ENCODE measurements at regions not wholly inside any gene's neighbourhood (a gene's known extent, or its start where the extent isn't known, plus 50 kb on each side); places are given as distances from the start of the nearest gene placed in this dataset.
"Not testable (repeated sequence)": the region's sequence is repeated elsewhere in the genome, so short reads cannot be mapped to it uniquely, and the experiment has no call there.

DNA sequence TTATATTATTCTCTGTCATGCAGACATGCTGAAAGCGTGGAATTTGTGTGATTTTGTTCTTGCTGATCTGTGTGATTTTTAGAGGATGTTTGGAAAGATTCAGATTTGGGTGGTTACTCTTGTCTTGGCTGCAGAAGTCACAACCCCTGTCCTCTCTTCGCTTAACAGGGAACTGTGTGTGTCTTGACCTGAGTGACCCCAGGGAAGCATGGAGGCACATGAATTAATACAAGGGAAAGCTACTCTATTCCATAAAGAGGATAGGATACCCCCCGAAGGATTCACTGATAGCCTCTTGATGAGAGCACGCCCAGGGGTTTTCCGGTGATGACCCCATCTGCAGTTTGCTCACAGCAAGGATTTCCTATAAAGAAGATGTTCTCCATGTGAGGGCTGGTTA is 168.8 kb upstream of the ZNF469 start:
- H3K4me3 Mint-ChIP-seq; H3K27me3 Mint-ChIP-seq (ENCODE audit: insufficient read depth); H3K4me3 ChIP-seq (ENCODE audit: low read length); H3K36me3 Mint-ChIP-seq (ENCODE audit: low read depth); H3K36me3 ChIP-seq (ENCODE audit: control insufficient read depth, insufficient read depth, low read length); H3K27me3 ChIP-seq (ENCODE audit: control insufficient read depth, insufficient read depth, low read length, poor library complexity, severe bottlenecking); H3K9ac ChIP-seq (ENCODE audit: extremely low read depth, low read length, poor library complexity, severe bottlenecking); H3K27ac ChIP-seq (ENCODE audit: low read depth, low read length); H3K27ac Mint-ChIP-seq; DNase-seq; H3K4me1 ChIP-seq (ENCODE audit: control insufficient read depth, insufficient read depth, low read length); H3K9me3 ChIP-seq (ENCODE audit: control insufficient read depth, low read length); H3K4me1 Mint-ChIP-seq: not testable (repeated sequence)
- peaks cover 24% of the 10 kb centered on the region for H3K9me3 Mint-ChIP-seq
- WGBS, 2 experiments (ENCODE audit: insufficient coverage in 1 of 2, insufficient read length in 1 of 2) = 80 to 98% methylated on average over 1 to 3 of the region's 5 CpGs

DNA sequence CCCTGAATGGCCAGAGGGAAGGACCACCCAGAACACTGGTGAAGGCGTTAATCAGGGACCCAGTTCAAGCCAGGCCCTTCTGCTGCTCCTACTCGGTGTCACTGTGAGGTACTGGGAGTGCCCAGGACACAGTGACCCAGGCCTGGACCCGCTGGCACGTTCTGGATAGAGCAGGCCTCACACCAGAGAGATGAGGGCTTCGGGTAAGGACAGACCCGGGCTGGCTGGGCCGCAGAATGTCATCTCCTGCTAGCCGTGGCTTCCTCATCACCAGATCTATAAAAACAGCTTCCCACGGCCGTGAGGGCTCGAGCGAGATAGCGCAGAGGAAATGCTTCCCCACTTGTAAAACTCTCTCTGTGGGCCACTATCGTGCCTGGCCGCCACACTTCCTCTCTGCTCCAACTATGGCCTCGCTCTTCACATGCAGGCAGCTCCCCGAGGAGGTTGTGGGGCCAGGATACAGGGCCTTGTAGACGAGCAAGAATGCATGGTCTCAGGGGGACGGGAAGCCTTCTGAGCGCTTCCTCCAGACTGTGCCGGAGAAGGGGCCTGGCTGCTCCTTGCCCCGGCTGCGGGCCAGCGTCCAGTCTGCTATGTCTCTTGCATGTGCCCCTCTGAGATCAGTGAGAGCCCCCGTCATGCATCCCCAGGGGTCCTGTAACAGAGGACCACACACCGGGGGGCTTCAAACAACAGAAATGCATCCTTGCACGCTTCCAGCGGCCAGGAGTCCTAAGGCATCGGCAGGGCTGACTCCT is 161.6 kb upstream of the ZNF469 start:
- not testable (repeated sequence) for H3K36me3 Mint-ChIP-seq (ENCODE audit: low read depth); H3K27ac ChIP-seq (ENCODE audit: low read depth, low read length)

DNA sequence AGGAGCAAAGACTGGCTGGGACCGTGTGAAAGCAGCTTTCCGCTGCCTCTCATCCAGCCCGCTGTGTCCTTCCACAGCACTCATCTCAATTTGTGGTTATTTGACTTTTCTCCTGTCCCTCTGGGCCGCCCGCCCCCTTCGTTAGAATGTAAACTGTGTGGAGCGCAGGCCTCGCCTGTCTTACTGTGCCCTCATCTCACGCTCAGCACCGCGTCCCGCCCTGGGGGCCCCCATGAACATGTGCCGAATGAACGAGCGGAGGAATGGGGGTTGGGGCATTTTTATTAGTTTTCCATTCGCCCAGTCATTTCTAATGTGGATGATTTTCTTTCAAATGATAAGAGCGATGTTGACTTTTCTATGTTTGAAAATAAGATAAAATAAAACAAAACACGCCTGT is 159.1 kb upstream of the ZNF469 start:
- not testable (repeated sequence) for H3K9ac ChIP-seq (ENCODE audit: extremely low read depth, low read length, poor library complexity, severe bottlenecking); H3K4me3 Mint-ChIP-seq; H3K4me1 Mint-ChIP-seq; H3K4me1 ChIP-seq (ENCODE audit: control insufficient read depth, insufficient read depth, low read length); DNase-seq; H3K27me3 ChIP-seq (ENCODE audit: control insufficient read depth, insufficient read depth, low read length, poor library complexity, severe bottlenecking); H3K9me3 Mint-ChIP-seq; H3K27ac Mint-ChIP-seq; H3K4me3 ChIP-seq (ENCODE audit: low read length); H3K36me3 Mint-ChIP-seq (ENCODE audit: low read depth); H3K9me3 ChIP-seq (ENCODE audit: control insufficient read depth, low read length); H3K27ac ChIP-seq (ENCODE audit: low read depth, low read length); H3K36me3 ChIP-seq (ENCODE audit: control insufficient read depth, insufficient read depth, low read length); H3K27me3 Mint-ChIP-seq (ENCODE audit: insufficient read depth)
- 93 to 94% methylated on average over 16 to 18 of the region's 18 CpGs for WGBS, 2 experiments (ENCODE audit: insufficient coverage in 1 of 2, insufficient read length in 1 of 2)

More for the DNA sequence above, 161.6 kb upstream of the ZNF469 start:
- H3K4me1 Mint-ChIP-seq; H3K4me1 ChIP-seq (ENCODE audit: control insufficient read depth, insufficient read depth, low read length); H3K9ac ChIP-seq (ENCODE audit: extremely low read depth, low read length, poor library complexity, severe bottlenecking); H3K9me3 ChIP-seq (ENCODE audit: control insufficient read depth, low read length); H3K4me3 Mint-ChIP-seq; H3K27me3 Mint-ChIP-seq (ENCODE audit: insufficient read depth); H3K27me3 ChIP-seq (ENCODE audit: control insufficient read depth, insufficient read depth, low read length, poor library complexity, severe bottlenecking); H3K27ac Mint-ChIP-seq; H3K4me3 ChIP-seq (ENCODE audit: low read length); H3K36me3 ChIP-seq (ENCODE audit: control insufficient read depth, insufficient read depth, low read length): not testable (repeated sequence)
- DNase-seq = peak; percentile 29
- 86 to 90% methylated on average over 10 to 29 of the region's 29 CpGs for WGBS, 2 experiments (ENCODE audit: insufficient coverage in 1 of 2, insufficient read length in 1 of 2)
- H3K9me3 Mint-ChIP-seq = peaks cover 13% of the 10 kb centered on the region

DNA sequence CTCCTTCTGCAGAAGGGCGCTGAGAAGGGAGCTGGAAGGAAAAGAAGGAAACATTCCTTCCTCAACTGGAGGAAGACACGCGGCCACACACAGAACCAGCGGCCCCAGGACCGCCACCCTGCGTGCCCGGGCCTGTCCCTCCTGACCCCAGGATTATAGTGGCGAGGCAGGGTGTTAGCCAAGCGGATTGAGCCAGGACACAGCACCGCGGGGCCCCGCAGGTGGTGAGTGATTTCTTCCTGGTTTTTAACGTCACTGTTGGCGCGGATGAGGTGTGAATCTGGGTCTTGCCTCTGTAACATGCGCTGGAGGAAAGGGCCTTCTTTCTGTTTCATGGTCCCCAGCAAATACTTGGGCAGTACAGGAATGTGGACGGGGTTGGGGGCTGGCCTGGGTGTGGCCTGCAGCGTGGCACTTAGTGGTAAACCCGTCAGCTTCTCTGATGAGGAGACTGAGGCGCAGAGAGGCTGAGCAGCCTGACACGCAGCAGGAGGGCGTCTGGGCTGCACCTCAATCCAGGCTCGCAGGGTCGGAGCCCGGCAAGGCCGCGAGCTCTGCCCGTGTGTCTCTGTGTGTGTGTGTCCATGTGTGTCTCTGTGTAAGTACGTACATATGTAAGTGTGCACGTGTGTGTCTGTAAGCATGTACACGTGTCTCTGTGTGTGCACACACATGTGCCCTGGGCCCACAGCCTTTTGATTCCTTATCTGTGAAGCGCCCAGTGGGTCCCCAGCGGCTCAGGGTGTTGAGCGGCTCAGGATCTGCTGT is 158.4 kb upstream of the ZNF469 start:
- not testable (repeated sequence) for H3K9me3 Mint-ChIP-seq; H3K27me3 Mint-ChIP-seq (ENCODE audit: insufficient read depth); H3K27ac Mint-ChIP-seq; H3K27me3 ChIP-seq (ENCODE audit: control insufficient read depth, insufficient read depth, low read length, poor library complexity, severe bottlenecking); H3K9me3 ChIP-seq (ENCODE audit: control insufficient read depth, low read length); H3K36me3 Mint-ChIP-seq (ENCODE audit: low read depth); H3K4me1 ChIP-seq (ENCODE audit: control insufficient read depth, insufficient read depth, low read length); H3K27ac ChIP-seq (ENCODE audit: low read depth, low read length); H3K4me1 Mint-ChIP-seq; H3K36me3 ChIP-seq (ENCODE audit: control insufficient read depth, insufficient read depth, low read length); H3K9ac ChIP-seq (ENCODE audit: extremely low read depth, low read length, poor library complexity, severe bottlenecking); H3K4me3 Mint-ChIP-seq; H3K4me3 ChIP-seq (ENCODE audit: low read length)
- DNase-seq = peak; percentile 42
- 91 to 96% methylated on average over 14 to 34 of the region's 34 CpGs for WGBS, 2 experiments (ENCODE audit: insufficient coverage in 1 of 2, insufficient read length in 1 of 2)

DNA sequence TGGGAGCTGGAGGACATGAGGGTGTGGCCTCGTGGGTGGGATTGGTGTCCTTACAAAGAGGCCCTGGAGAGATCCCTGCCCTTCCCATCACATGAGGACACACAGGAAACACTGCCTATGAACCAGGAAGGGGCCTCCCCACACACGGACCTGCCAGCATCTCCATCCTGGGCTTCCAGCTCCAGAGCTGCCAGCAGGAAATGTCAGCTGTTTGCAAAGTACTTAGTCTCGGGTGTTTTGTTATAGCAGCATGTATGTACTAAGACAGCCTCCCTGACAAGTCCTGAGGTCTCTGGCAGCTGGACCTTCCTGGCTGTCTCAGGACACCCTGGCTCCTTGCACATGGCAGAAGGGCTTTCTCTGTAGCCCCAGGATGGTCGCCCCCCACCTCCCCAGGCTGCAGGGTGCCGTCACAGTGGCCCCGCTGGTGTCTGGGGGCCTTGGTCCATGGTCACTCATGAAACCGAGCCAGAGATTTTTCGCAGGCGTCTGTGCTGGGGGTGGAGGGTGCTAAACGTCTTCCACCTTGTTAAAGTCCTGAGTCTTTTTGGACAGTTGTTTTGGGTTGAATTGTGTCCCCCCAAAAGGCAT is 157.0 kb upstream of the ZNF469 start:
- not testable (repeated sequence) for H3K36me3 Mint-ChIP-seq (ENCODE audit: low read depth); H3K4me3 Mint-ChIP-seq; H3K27me3 ChIP-seq (ENCODE audit: control insufficient read depth, insufficient read depth, low read length, poor library complexity, severe bottlenecking); H3K27ac ChIP-seq (ENCODE audit: low read depth, low read length); H3K4me1 Mint-ChIP-seq; H3K9me3 ChIP-seq (ENCODE audit: control insufficient read depth, low read length); H3K4me3 ChIP-seq (ENCODE audit: low read length); H3K9me3 Mint-ChIP-seq; H3K27ac Mint-ChIP-seq; H3K9ac ChIP-seq (ENCODE audit: extremely low read depth, low read length, poor library complexity, severe bottlenecking); H3K4me1 ChIP-seq (ENCODE audit: control insufficient read depth, insufficient read depth, low read length); H3K36me3 ChIP-seq (ENCODE audit: control insufficient read depth, insufficient read depth, low read length); H3K27me3 Mint-ChIP-seq (ENCODE audit: insufficient read depth)
- WGBS, 2 experiments (ENCODE audit: insufficient coverage in 1 of 2, insufficient read length in 1 of 2) = 95 to 96% methylated on average over 4 to 9 of the region's 10 CpGs
- peak; percentile 9 for DNase-seq

DNA sequence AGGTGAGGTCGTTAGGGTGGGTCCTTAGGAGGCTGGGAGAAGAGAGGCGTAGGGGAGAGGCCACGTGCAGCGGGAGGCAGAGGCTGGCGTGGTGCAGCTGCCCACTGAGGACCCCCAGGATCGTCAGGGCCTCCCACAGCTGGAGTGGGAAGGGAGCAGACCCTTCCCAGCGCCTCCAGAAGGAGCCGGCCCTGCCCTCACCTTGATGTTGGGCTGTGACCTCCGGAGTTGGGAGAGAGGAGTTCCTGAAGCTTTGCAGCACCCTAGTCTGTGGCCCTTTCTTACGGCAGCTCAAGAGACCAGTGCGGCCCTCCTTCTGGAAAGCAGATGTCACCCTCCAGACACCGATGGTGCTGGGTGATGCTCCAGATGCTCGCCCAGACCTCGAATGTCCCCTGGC is 156.5 kb upstream of the ZNF469 start:
- H3K4me1 Mint-ChIP-seq; H3K27ac ChIP-seq (ENCODE audit: low read depth, low read length); H3K27me3 Mint-ChIP-seq (ENCODE audit: insufficient read depth); H3K9ac ChIP-seq (ENCODE audit: extremely low read depth, low read length, poor library complexity, severe bottlenecking); H3K36me3 Mint-ChIP-seq (ENCODE audit: low read depth); H3K4me3 ChIP-seq (ENCODE audit: low read length); H3K9me3 ChIP-seq (ENCODE audit: control insufficient read depth, low read length); H3K4me3 Mint-ChIP-seq; H3K4me1 ChIP-seq (ENCODE audit: control insufficient read depth, insufficient read depth, low read length); H3K36me3 ChIP-seq (ENCODE audit: control insufficient read depth, insufficient read depth, low read length); H3K9me3 Mint-ChIP-seq; H3K27ac Mint-ChIP-seq; H3K27me3 ChIP-seq (ENCODE audit: control insufficient read depth, insufficient read depth, low read length, poor library complexity, severe bottlenecking): not testable (repeated sequence)
- WGBS, 2 experiments (ENCODE audit: insufficient coverage in 1 of 2, insufficient read length in 1 of 2) = 92 to 98% methylated on average over 8 to 13 of the region's 14 CpGs
- DNase-seq = peak; percentile 29
